ENCODE measurements at regions not wholly inside any gene's neighbourhood (a gene's known extent, or its start where the extent isn't known, plus 50 kb on each side); places are given as distances from the start of the nearest gene placed in this dataset.

GRCh38 chr13:48896312-48896711 lies 79.4 kb upstream of the FNDC3A start:
- POLR2A ChIA-PET = interaction anchor here (0.6 to 1.1 kb wide), 3 partner anchors 9 to 965 kb away, joined by 3 read pairs; no protein-coding TSS in a partner anchor
- intact Hi-C loops (cut with micrococcal nuclease) = no loop called here
- H3K4me3 Mint-ChIP-seq = no peak overlapping the region
- H3K36me3 Mint-ChIP-seq (ENCODE audit: low read depth) = no peaks in the 10 kb centered on the region
- no peak for DNase-seq
- CTCF ChIA-PET = interaction anchor here (1.1 kb wide), 1 partner anchor 9 kb away, joined by 4 read pairs; no protein-coding TSS in a partner anchor
- no peak for TF ChIP-seq CTCF (IDR thresholded peaks at IDR 0.05)
- H3K9me3 Mint-ChIP-seq = no peaks in the 10 kb centered on the region
- H3K27me3 Mint-ChIP-seq = peaks cover 18% of the 10 kb centered on the region
- H3K27ac Mint-ChIP-seq = no peak overlapping the region
- ATAC-seq = no peak
- H3K4me1 Mint-ChIP-seq (ENCODE audit: low read depth) = peaks cover 19% of the 10 kb centered on the region

GRCh38 chr13:48901781-48902180 lies 73.9 kb upstream of the FNDC3A start:
- peaks cover 3% of the 10 kb centered on the region for H3K4me1 Mint-ChIP-seq (ENCODE audit: low read depth)
- H3K4me3 Mint-ChIP-seq = no peak overlapping the region
- H3K27ac Mint-ChIP-seq = no peak overlapping the region
- H3K36me3 Mint-ChIP-seq (ENCODE audit: low read depth) = no peaks in the 10 kb centered on the region
- no peak for ATAC-seq
- intact Hi-C loops (cut with micrococcal nuclease) = no loop called here
- no peak for DNase-seq
- H3K27me3 Mint-ChIP-seq = peaks cover 29% of the 10 kb centered on the region
- no peaks in the 10 kb centered on the region for H3K9me3 Mint-ChIP-seq
- ChIA-PET POLR2A (no interaction called here), CTCF (no interaction called here)
- no peak for TF ChIP-seq CTCF (IDR thresholded peaks at IDR 0.05)

DNA sequence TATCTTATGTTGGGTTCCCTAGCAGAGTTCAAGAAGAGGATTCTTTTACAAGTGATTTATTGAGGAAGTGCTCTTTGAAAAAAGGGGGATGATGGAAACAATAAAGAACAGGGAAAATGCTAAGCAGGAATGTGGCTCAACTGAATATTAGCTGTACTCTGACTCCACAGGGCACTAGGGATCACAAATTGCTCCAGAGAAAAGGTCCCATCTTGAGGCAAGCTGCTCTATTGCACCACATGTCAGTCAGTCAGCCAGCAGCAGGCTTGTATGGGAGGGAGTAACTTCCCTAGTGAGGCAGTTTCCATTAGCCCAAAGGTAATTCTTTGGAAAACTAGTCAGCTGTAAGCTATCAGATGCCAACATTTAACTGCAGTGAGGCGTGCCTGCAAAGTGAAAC lies 73.3 kb upstream of the FNDC3A start:
- Mint-ChIP-seq H3K27me3 (peaks cover 29% of the 10 kb centered on the region), H3K9me3 (no peaks in the 10 kb centered on the region), H3K4me1 (ENCODE audit: low read depth) (peaks cover 3% of the 10 kb centered on the region), H3K36me3 (ENCODE audit: low read depth) (no peaks in the 10 kb centered on the region), H3K27ac (no peak overlapping the region), H3K4me3 (no peak overlapping the region)
- CTCF ChIA-PET = no interaction called here
- POLR2A ChIA-PET = no interaction called here
- no peak for TF ChIP-seq CTCF (IDR thresholded peaks at IDR 0.05)
- intact Hi-C loops (cut with micrococcal nuclease) = no loop called here
- DNase-seq (no peak), ATAC-seq (no peak)

DNA sequence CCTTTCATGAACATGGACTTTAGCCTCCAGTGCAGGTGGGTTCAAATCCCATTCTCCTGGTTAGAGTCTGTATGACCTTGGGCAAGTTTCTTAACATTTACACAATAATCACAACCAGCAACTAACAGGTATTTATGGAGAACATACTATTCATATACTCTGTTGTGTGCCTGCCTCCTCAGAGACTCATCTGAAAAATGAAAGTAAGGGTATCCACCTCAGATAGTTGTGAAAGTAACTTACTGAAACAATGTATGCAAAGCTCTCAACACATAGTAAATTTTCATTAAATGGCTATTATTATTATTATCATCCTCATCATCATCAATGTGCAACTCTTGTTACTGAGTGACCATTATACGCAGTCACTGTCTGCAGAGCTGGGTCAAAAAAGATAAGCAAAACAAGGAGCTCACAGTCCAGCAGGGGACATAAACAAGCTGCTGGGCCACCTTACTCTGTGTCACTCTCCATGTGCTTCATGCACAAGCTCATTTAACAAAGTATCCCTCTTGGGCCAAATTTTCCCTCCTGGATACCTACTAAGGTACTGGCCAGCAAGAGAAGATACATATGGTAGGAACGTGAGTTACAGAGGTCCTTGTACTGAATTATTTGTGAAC lies 70.9 kb upstream of the FNDC3A start:
- ATAC-seq (no peak), DNase-seq (no peak)
- ChIA-PET POLR2A (interaction anchor here (0.9 kb wide), 1 partner anchor 8 kb away, joined by 3 read pairs; no protein-coding TSS in a partner anchor), CTCF (interaction anchor here (1.0 to 2.0 kb wide), 2 partner anchors 8 to 47 kb away, joined by 4 read pairs; no protein-coding TSS in a partner anchor)
- intact Hi-C loops (cut with micrococcal nuclease) = no loop called here
- no peak overlapping the region for H3K4me3 Mint-ChIP-seq
- H3K9me3 Mint-ChIP-seq = no peaks in the 10 kb centered on the region
- H3K27ac Mint-ChIP-seq = no peak overlapping the region
- no peaks in the 10 kb centered on the region for H3K36me3 Mint-ChIP-seq (ENCODE audit: low read depth)
- peaks cover 18% of the 10 kb centered on the region for H3K27me3 Mint-ChIP-seq
- TF ChIP-seq CTCF (IDR thresholded peaks at IDR 0.05) = no peak
- H3K4me1 Mint-ChIP-seq (ENCODE audit: low read depth) = peaks cover 3% of the 10 kb centered on the region

- no peak overlapping the region for H3K4me3 Mint-ChIP-seq
- DNase-seq (no peak), ATAC-seq (no peak)
- ChIA-PET CTCF (interaction anchor here (2.0 kb wide), 1 partner anchor 48 kb away, joined by 4 read pairs; no protein-coding TSS in a partner anchor), POLR2A (no interaction called here)
- H3K9me3 Mint-ChIP-seq = no peaks in the 10 kb centered on the region
- intact Hi-C loops (cut with micrococcal nuclease) = no loop called here
- no peak overlapping the region for H3K27ac Mint-ChIP-seq
- TF ChIP-seq CTCF (IDR thresholded peaks at IDR 0.05) = no peak
- H3K4me1 Mint-ChIP-seq (ENCODE audit: low read depth) = peaks cover 3% of the 10 kb centered on the region
- no peaks in the 10 kb centered on the region for H3K36me3 Mint-ChIP-seq (ENCODE audit: low read depth)
- peaks cover 11% of the 10 kb centered on the region for H3K27me3 Mint-ChIP-seq
Observed at GRCh38 chr13:48906200-48906599, 69.5 kb upstream of the FNDC3A start.

Data from activated CD8-positive, alpha-beta T cell treated with anti-CD3 and anti-CD28 coated beads for 36 hours (primary cell).